Ascending aorta (tissue), 2 donors: ENCODE measurements at regions not wholly inside any gene's neighbourhood (a gene's known extent, or its start where the extent isn't known, plus 50 kb on each side); places are given as distances from the start of the nearest gene placed in this dataset.

Experiments
- DNase-seq, 2 donors: peaks; one replicate each; pipeline ENCODE4 v3.0.0-alpha.2; 2019; ENCODE audit warnings: low spot score in 2 of 2
- H3K27ac ChIP-seq, 2 donors: fragments of 200-600 bp; sonication (generic); one replicate each; pipeline ENCODE4 v1.5.1; 2016 to 2017; ENCODE audit warnings: mild to moderate bottlenecking in 1 of 2
- H3K27me3 ChIP-seq: fragments of 200-600 bp; sonication (generic); one replicate; pipeline ENCODE4 v1.5.1; 2017
- H3K36me3 ChIP-seq, 2 donors: fragments of 200-600 bp; sonication (generic); one replicate each; pipeline ENCODE4 v1.5.1; 2016
- H3K4me1 ChIP-seq, 2 donors: fragments of 200-600 bp; sonication (generic); one replicate each; pipeline ENCODE4 v1.5.1; 2016 to 2017; ENCODE audit warnings: mild to moderate bottlenecking in 1 of 2
- H3K4me3 ChIP-seq, 2 donors: fragments of 200-600 bp; sonication (generic); one replicate each; pipeline ENCODE4 v1.5.1; 2016 to 2017; ENCODE audit warnings: mild to moderate bottlenecking in 1 of 2
- H3K9me3 ChIP-seq, 2 donors: fragments of 200-600 bp; sonication (generic); one replicate each; pipeline ENCODE4 v1.5.1; 2016
- intact Hi-C: fragments of 100-400 bp; cut with DNase I; formaldehyde crosslinking; loops from one replicate; pipeline ENCODE4 v1.15.1; 2023
- TF ChIP-seq, protein P1 (sequence below), 3 experiments: fragments of 200-600 bp in 2 of 3; fragments of 450-650 bp in 1 of 3; sonication (generic) in 2 of 3; IDR thresholded peaks; one replicate each; pipeline ENCODE4 v1.5.1; 2016 to 2019; ENCODE audit warnings: antibody characterized with exemption in 3 of 3, mild to moderate bottlenecking in 1 of 3, moderate library complexity in 1 of 3

DNA sequence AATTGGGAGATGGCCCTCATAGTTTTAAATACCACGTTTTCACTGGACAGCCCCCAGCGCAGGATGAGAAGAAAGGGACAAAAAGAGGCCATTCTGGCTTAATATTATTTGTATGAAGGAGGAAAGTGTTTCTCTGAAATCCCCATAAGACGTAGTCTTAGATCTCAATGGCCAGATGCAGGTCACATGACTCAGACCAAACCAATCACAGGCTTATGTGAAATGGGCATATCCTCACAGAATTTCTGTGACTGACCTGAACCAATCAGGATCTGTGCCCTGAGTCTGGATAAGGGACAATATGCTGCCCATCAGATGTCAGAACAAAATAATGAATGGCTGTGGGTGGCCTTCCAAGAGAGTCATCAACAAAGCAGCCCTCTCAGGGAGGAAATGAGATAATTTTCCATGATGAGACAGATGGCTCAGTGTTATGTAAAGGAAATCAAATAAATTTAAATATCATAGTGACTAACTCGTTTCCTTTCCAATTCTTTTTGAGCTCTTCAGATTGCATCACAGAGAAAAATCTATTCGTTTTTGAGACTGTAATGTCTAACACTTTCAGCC lies 1009.5 kb upstream of the TMEM132C start:
- Histone ChIP-seq H3K36me3 (no peaks in the 10 kb centered on the region), H3K4me3 (no peak overlapping the region), H3K4me1 (no peaks in the 10 kb centered on the region), H3K27ac (no peak overlapping the region), H3K9me3 (no peaks in the 10 kb centered on the region), H3K27me3 (no peaks in the 10 kb centered on the region)
- TF ChIP-seq, protein P1, sequence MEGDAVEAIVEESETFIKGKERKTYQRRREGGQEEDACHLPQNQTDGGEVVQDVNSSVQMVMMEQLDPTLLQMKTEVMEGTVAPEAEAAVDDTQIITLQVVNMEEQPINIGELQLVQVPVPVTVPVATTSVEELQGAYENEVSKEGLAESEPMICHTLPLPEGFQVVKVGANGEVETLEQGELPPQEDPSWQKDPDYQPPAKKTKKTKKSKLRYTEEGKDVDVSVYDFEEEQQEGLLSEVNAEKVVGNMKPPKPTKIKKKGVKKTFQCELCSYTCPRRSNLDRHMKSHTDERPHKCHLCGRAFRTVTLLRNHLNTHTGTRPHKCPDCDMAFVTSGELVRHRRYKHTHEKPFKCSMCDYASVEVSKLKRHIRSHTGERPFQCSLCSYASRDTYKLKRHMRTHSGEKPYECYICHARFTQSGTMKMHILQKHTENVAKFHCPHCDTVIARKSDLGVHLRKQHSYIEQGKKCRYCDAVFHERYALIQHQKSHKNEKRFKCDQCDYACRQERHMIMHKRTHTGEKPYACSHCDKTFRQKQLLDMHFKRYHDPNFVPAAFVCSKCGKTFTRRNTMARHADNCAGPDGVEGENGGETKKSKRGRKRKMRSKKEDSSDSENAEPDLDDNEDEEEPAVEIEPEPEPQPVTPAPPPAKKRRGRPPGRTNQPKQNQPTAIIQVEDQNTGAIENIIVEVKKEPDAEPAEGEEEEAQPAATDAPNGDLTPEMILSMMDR (IDR thresholded peaks at IDR 0.05): no peak
- intact Hi-C loops: no loop called here
- DNase-seq: no peak

DNA sequence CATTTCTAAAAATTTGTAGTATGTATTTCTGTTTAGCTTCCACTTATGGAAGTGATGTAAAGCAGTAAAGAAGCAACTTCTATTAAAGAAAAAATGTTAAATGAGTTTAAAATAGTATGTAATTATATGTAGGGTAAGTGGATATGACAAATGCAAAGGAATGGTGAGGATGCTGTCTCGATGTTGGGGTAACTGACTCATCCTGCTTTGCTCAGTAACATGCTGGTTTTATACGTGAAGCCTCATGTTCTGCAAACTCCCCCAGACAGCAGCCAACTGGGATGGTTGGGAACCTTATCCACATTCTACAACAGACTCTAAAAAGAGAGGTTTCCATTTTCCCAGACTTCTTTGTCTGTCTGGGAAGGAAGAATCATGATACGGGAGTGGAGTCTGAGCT lies 1006.4 kb upstream of the TMEM132C start:
- Histone ChIP-seq H3K27me3 (no peaks in the 10 kb centered on the region), H3K27ac (no peak overlapping the region), H3K4me3 (no peak overlapping the region), H3K36me3 (no peaks in the 10 kb centered on the region), H3K4me1 (no peaks in the 10 kb centered on the region), H3K9me3 (no peaks in the 10 kb centered on the region)
- TF ChIP-seq, protein P1 (IDR thresholded peaks at IDR 0.05): no peak
- DNase-seq: no peak
- intact Hi-C loops: no loop called here

DNA sequence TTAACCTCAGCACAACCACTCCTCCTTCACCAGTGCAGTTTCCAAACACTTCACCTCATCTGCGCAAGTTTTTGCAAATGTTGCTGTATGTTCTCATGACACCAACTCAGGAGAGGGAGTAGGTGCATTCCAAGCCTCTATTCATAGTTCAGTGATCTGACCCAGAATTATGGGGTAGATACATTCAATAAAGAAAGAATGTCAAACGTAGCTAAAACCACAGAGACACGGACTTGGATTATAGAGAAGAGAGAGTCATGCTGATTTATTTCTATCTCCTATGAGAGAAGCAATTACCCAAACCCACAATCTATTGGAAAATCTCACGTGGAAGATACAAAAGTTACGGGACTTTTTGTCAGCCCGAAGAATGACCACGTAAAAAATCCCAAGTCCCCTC lies 1006.0 kb upstream of the TMEM132C start:
- Histone ChIP-seq H3K4me1 (no peaks in the 10 kb centered on the region), H3K36me3 (no peaks in the 10 kb centered on the region), H3K27me3 (no peaks in the 10 kb centered on the region), H3K27ac (no peak overlapping the region), H3K4me3 (no peak overlapping the region), H3K9me3 (no peaks in the 10 kb centered on the region)
- TF ChIP-seq, protein P1 (IDR thresholded peaks at IDR 0.05): no peak
- intact Hi-C loops: no loop called here
- no peak for DNase-seq

DNA sequence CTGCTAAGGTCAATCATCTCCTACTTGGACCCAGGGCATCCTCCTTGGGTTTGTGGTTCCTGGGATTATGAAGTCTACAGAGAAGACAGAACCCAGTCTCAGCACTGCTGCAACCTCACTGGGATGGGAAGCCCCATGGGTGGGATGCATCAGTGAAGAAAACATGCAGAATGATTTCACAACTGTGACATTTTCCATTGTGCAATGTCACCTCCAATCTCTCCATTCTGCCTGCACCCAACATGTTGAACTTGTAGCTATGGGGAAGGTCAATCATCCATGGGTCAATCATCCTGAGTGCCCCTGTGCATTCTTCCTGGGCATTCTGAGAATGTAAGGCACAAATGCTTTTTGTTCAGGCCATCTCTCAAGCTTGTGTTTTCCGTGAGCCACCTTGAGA lies 1004.4 kb upstream of the TMEM132C start:
- TF ChIP-seq, protein P1 (IDR thresholded peaks at IDR 0.05): no peak
- H3K4me1 ChIP-seq: no peaks in the 10 kb centered on the region
- no peak for DNase-seq
- H3K27me3 ChIP-seq: no peaks in the 10 kb centered on the region
- H3K9me3 ChIP-seq: no peaks in the 10 kb centered on the region
- H3K36me3 ChIP-seq: no peaks in the 10 kb centered on the region
- no peak overlapping the region for H3K27ac ChIP-seq
- intact Hi-C loops: no loop called here
- H3K4me3 ChIP-seq: no peak overlapping the region

DNA sequence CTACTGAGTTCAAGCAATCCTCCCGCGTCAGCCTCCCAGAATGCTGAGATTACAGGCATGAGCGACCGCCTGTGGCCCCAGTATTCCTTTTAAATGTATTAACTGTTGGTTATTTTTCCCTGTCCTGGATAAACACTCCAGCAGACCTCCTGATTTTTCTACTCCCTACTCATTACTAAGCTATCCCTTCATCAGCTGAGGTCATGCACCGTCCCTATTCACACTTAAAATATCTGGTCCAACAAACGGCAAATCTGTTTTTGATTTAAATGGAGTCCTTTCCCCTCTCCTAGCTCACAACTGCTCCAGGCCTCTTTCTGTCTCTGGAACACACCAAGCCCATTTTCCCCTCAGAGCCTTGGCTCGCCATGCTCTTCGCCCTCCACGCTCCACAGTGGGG lies 1003.3 kb upstream of the TMEM132C start:
- intact Hi-C loops: no loop called here
- Histone ChIP-seq H3K9me3 (no peaks in the 10 kb centered on the region), H3K4me1 (no peaks in the 10 kb centered on the region), H3K36me3 (no peaks in the 10 kb centered on the region), H3K27me3 (no peaks in the 10 kb centered on the region), H3K4me3 (no peak overlapping the region), H3K27ac (no peak overlapping the region)
- no peak for DNase-seq
- TF ChIP-seq, protein P1 (IDR thresholded peaks at IDR 0.05): no peak

DNA sequence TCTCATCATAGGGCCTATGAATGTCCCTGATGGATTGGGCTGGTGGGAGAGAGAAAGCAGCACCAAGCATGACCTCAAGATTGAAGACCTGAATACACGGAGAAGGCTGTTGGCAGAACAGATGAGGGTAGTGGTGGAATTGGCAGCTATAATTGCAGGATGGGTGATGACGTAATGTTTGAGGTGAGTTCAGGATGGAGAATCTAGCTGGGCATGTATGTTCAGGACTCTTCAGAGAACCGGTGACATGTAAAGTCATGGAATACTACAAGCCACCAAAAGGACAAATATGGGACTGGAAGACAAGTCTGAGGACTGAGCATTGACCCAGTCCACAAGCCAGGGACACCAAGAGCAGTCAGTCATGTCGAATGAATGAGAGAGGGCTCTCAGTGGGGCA lies 999.8 kb upstream of the TMEM132C start:
- Histone ChIP-seq H3K36me3 (no peaks in the 10 kb centered on the region), H3K4me1 (no peaks in the 10 kb centered on the region), H3K9me3 (no peaks in the 10 kb centered on the region), H3K27me3 (no peaks in the 10 kb centered on the region), H3K27ac (no peak overlapping the region), H3K4me3 (no peak overlapping the region)
- DNase-seq: no peak
- intact Hi-C loops: no loop called here
- TF ChIP-seq, protein P1 (IDR thresholded peaks at IDR 0.05): no peak
